Esophagus squamous epithelium (tissue), 5 donors: ENCODE measurements at regions not wholly inside any gene's neighbourhood (a gene's known extent, or its start where the extent isn't known, plus 50 kb on each side); places are given as distances from the start of the nearest gene placed in this dataset.

ENCODE experiments used
- DNase-seq: peaks from one replicate; lab custom pipeline; 2025; lab: John Stamatoyannopoulos, UW
- H3K27ac ChIP-seq, 4 donors: fragments of 200-600 bp; sonication (generic); one replicate each; pipeline ENCODE4 v1.5.1; 2016 to 2019; ENCODE audit warnings: mild to moderate bottlenecking in 1 of 4
- H3K27me3 ChIP-seq, 4 donors: fragments of 200-600 bp; sonication (generic); 1 replicate in 3 of 4; 2 replicates in 1 of 4; pipeline versions ENCODE4 v1.5.1 to v1.6.0; 2017 to 2021; ENCODE audit warnings: antibody characterized with exemption in 1 of 4
- H3K36me3 ChIP-seq, 3 donors: fragments of 200-600 bp; sonication (generic); one replicate each; pipeline ENCODE4 v1.5.1; 2016 to 2019
- H3K4me1 ChIP-seq, 3 donors: fragments of 200-600 bp; sonication (generic); one replicate each; pipeline ENCODE4 v1.5.1; 2017 to 2019
- H3K4me3 ChIP-seq, 4 donors: fragments of 200-600 bp; sonication (generic); 1 replicate in 3 of 4; 2 replicates in 1 of 4; pipeline ENCODE4 v1.5.1; 2016 to 2019; ENCODE audit warnings: mild to moderate bottlenecking in 2 of 4, moderate library complexity in 1 of 4
- H3K9me3 ChIP-seq, 3 donors: fragments of 200-600 bp; sonication (generic); one replicate each; pipeline ENCODE4 v1.5.1; 2016 to 2019
- CTCF ChIP-seq, 6 experiments: fragments of 450-650 bp in 4 of 6; fragments of 200-600 bp in 2 of 6; sonication (generic) in 2 of 6; IDR thresholded peaks; one replicate each; pipeline ENCODE4 v1.5.1; 2016 to 2019; ENCODE audit warnings: antibody characterized with exemption in 6 of 6, mild to moderate bottlenecking in 4 of 6, moderate library complexity in 4 of 6
- POLR2A ChIP-seq, 4 donors: fragments of 450-650 bp; IDR thresholded peaks; one replicate each; pipeline ENCODE4 v1.6.1; 2017; ENCODE audit warnings: antibody characterized with exemption in 4 of 4, mild to moderate bottlenecking in 4 of 4, moderate library complexity in 3 of 4
- WGBS, 2 donors: methylation state at CpG; one replicate each; pipeline ENCODE4 v1.1.5; 2018; 5-methylcytosine and 5-hydroxymethylcytosine counted together
- intact Hi-C: fragments of 100-400 bp; cut with DNase I; formaldehyde crosslinking; loops from one replicate; pipeline ENCODE4 v1.15.0; 2022
- small RNA-seq, 4 donors: library from RNA; depleted of rRNA; stranded (forward); fragments of <200 nt; gene quantifications; one replicate each; pipeline ENCODE3, GENCODE V24; 2016
- donor health status: DM: yes; HTN: yes; CAD: no.

GRCh38 chr1:219669042-219669441, 56.1 kb upstream of the ZC3H11B start:
- no peaks in the 10 kb centered on the region for H3K27me3 ChIP-seq
- H3K36me3 ChIP-seq, result no peaks in the 10 kb centered on the region
- H3K27ac ChIP-seq, result no peak overlapping the region
- 42 to 57% methylated on average over 4 of the region's 4 CpGs for WGBS, 2 donors
- intact Hi-C loops, result no loop called here
- no peaks in the 10 kb centered on the region for H3K9me3 ChIP-seq
- H3K4me3 ChIP-seq, result no peak overlapping the region
- H3K4me1 ChIP-seq, result no peaks in the 10 kb centered on the region
- TF ChIP-seq POLR2A (IDR thresholded peaks at IDR 0.05) (no peak), CTCF (IDR thresholded peaks at IDR 0.05) (no peak)
- no peak for DNase-seq

- no peak overlapping the region for H3K4me3 ChIP-seq
- no peak overlapping the region for H3K27ac ChIP-seq
- H3K36me3 ChIP-seq, result no peaks in the 10 kb centered on the region
- no peaks in the 10 kb centered on the region for H3K4me1 ChIP-seq
- 77 to 78% methylated on average over 2 of the region's 2 CpGs for WGBS, 2 donors
- DNase-seq, result no peak
- TF ChIP-seq POLR2A (IDR thresholded peaks at IDR 0.05), result no peak
- TF ChIP-seq CTCF (IDR thresholded peaks at IDR 0.05), result no peak
- no peaks in the 10 kb centered on the region for H3K27me3 ChIP-seq
- intact Hi-C loops, result no loop called here
- no peaks in the 10 kb centered on the region for H3K9me3 ChIP-seq
These were observed 55.5 kb upstream of the ZC3H11B start for GRCh38 chr1:219668446-219668845.

- Histone ChIP-seq H3K36me3 (no peaks in the 10 kb centered on the region), H3K27me3 (no peaks in the 10 kb centered on the region), H3K4me3 (no peak overlapping the region), H3K9me3 (no peaks in the 10 kb centered on the region), H3K27ac (no peak overlapping the region), H3K4me1 (peaks cover 0 to 1% (median 0%) of the 10 kb centered on the region in 3 donors)
- WGBS, 2 donors, result 32 to 39% methylated on average over 3 of the region's 3 CpGs
- DNase-seq, result no peak
- intact Hi-C loops, result no loop called here
- no peak for TF ChIP-seq POLR2A (IDR thresholded peaks at IDR 0.05)
- no peak for TF ChIP-seq CTCF (IDR thresholded peaks at IDR 0.05)
These were observed 53.3 kb upstream of the ZC3H11B start for GRCh38 chr1:219666242-219666641.

- Histone ChIP-seq H3K9me3 (no peaks in the 10 kb centered on the region), H3K4me1 (peaks cover 0 to 11% (median 5%) of the 10 kb centered on the region in 3 donors), H3K36me3 (no peaks in the 10 kb centered on the region), H3K27me3 (no peaks in the 10 kb centered on the region), H3K4me3 (no peak overlapping the region), H3K27ac (no peak overlapping the region)
- DNase-seq, result no peak
- WGBS, 2 donors, result 86 to 92% methylated on average over 1 of the region's 1 CpG
- intact Hi-C loops, result no loop called here
- TF ChIP-seq POLR2A (IDR thresholded peaks at IDR 0.05), result no peak
- TF ChIP-seq CTCF (IDR thresholded peaks at IDR 0.05), result no peak
These were observed 52.2 kb upstream of the ZC3H11B start for GRCh38 chr1:219665089-219665488.

GRCh38 chr1:219664310-219665029, 51.6 kb upstream of the ZC3H11B start:
- H3K36me3 ChIP-seq, result no peaks in the 10 kb centered on the region
- no peak for TF ChIP-seq CTCF (IDR thresholded peaks at IDR 0.05)
- no peak for TF ChIP-seq POLR2A (IDR thresholded peaks at IDR 0.05)
- H3K27me3 ChIP-seq, result no peaks in the 10 kb centered on the region
- H3K4me3 ChIP-seq, result no peak overlapping the region
- WGBS, 2 donors, result 57 to 74% methylated on average over 4 of the region's 4 CpGs
- intact Hi-C loops, result no loop called here
- no peak for DNase-seq
- no peaks in the 10 kb centered on the region for H3K9me3 ChIP-seq
- peaks cover 0 to 11% (median 5%) of the 10 kb centered on the region in 3 donors for H3K4me1 ChIP-seq
- H3K27ac ChIP-seq, result no peak overlapping the region

Small RNAs in the stretch of these regions (small RNA-seq; reads per million reads assigned to genes)
- 0 reads per million in 4 donors for gene RNA5SP76
